Sigmoid colon (tissue), 4 donors: ENCODE measurements at regions not wholly inside any gene's neighbourhood (a gene's known extent, or its start where the extent isn't known, plus 50 kb on each side); places are given as distances from the start of the nearest gene placed in this dataset.

Experiments used
- POLR2A ChIP-seq, 2 donors: fragments of 450-650 bp; IDR thresholded peaks; one replicate each; pipeline ENCODE4 v1.6.1; 2016; ENCODE audit warnings: antibody characterized with exemption in 2 of 2, mild to moderate bottlenecking in 2 of 2, moderate library complexity in 2 of 2
- POLR2AphosphoS5 ChIP-seq, 4 donors: sonication (generic); formaldehyde crosslinking; IDR thresholded peaks; one replicate each; pipeline ENCODE4 v1.6.1; 2017; ENCODE audit warnings: antibody characterized with exemption in 4 of 4
- TF ChIP-seq, protein P1 (sequence below), 4 experiments: fragments of 450-650 bp in 3 of 4; fragments of 200-600 bp in 1 of 4; IDR thresholded peaks; one replicate each; pipeline ENCODE4 v1.5.1; 2016 to 2019; ENCODE audit warnings: antibody characterized with exemption in 4 of 4, mild to moderate bottlenecking in 3 of 4, moderate library complexity in 2 of 4

- TF ChIP-seq, protein P1, sequence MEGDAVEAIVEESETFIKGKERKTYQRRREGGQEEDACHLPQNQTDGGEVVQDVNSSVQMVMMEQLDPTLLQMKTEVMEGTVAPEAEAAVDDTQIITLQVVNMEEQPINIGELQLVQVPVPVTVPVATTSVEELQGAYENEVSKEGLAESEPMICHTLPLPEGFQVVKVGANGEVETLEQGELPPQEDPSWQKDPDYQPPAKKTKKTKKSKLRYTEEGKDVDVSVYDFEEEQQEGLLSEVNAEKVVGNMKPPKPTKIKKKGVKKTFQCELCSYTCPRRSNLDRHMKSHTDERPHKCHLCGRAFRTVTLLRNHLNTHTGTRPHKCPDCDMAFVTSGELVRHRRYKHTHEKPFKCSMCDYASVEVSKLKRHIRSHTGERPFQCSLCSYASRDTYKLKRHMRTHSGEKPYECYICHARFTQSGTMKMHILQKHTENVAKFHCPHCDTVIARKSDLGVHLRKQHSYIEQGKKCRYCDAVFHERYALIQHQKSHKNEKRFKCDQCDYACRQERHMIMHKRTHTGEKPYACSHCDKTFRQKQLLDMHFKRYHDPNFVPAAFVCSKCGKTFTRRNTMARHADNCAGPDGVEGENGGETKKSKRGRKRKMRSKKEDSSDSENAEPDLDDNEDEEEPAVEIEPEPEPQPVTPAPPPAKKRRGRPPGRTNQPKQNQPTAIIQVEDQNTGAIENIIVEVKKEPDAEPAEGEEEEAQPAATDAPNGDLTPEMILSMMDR (IDR thresholded peaks at IDR 0.05), result no peak
- TF ChIP-seq POLR2A (IDR thresholded peaks at IDR 0.05), result no peak
- TF ChIP-seq POLR2AphosphoS5 (IDR thresholded peaks at IDR 0.05), result no peak
Measured at GRCh38 chr2:47686018-47686417, 96.9 kb upstream of the MSH6 start.
